ENCODE measurements at regions not wholly inside any gene's neighbourhood (a gene's known extent, or its start where the extent isn't known, plus 50 kb on each side); places are given as distances from the start of the nearest gene placed in this dataset.

DNA sequence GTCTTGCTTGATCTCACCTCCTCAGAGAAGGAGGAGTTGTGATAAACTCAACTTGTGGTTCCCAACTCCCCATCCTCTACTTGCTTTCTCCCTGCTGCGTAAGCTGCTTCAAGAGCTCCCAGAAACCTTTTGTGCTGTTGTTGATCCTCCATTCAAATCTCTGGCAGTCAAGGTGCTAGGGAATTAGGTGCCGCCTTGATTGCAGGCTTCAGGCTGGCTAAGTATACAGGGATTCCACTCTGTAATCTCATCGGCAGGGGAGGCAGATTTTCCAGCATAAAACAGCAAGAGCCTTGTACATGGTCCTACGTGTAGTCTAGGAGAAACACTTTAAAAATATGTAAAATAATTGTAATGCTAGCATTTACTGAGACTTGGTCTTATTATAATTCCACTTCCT, 116.2 kb upstream of the DDX18 start:
- Histone ChIP-seq H3K27me3 (ENCODE audit: insufficient read depth, low read length) (no peaks in the 10 kb centered on the region), H3K9me2 (ENCODE audit: low read depth, low read length) (no peaks in the 10 kb centered on the region), H3K79me2 (ENCODE audit: insufficient read depth, low read length) (no peaks in the 10 kb centered on the region), H3K9ac (ENCODE audit: low read length) (no peak overlapping the region), H3K9me3 (ENCODE audit: low read length) (no peaks in the 10 kb centered on the region), H3K4me2 (ENCODE audit: low read length) (no peak overlapping the region), H3K4me1 (ENCODE audit: insufficient read depth, low read length, severe bottlenecking) (no peaks in the 10 kb centered on the region), H3F3A (ENCODE audit: insufficient read depth, low read length) (no peaks in the 10 kb centered on the region), H3K36me3 (ENCODE audit: insufficient read depth, low read length) (no peaks in the 10 kb centered on the region), H4K20me1 (ENCODE audit: insufficient read depth, low read length) (no peaks in the 10 kb centered on the region), H3K4me3 (ENCODE audit: low read depth, low read length, poor library complexity, severe bottlenecking) (no peak overlapping the region), H3K27ac (ENCODE audit: low read depth, low read length, poor library complexity, severe bottlenecking) (no peak overlapping the region), H2AFZ (ENCODE audit: low read length) (no peak overlapping the region)
- TF ChIP-seq EZH2 (IDR thresholded peaks at IDR 0.05; ENCODE audit: borderline replicate concordance, low read length) = no peak
- TF ChIP-seq, protein P1, sequence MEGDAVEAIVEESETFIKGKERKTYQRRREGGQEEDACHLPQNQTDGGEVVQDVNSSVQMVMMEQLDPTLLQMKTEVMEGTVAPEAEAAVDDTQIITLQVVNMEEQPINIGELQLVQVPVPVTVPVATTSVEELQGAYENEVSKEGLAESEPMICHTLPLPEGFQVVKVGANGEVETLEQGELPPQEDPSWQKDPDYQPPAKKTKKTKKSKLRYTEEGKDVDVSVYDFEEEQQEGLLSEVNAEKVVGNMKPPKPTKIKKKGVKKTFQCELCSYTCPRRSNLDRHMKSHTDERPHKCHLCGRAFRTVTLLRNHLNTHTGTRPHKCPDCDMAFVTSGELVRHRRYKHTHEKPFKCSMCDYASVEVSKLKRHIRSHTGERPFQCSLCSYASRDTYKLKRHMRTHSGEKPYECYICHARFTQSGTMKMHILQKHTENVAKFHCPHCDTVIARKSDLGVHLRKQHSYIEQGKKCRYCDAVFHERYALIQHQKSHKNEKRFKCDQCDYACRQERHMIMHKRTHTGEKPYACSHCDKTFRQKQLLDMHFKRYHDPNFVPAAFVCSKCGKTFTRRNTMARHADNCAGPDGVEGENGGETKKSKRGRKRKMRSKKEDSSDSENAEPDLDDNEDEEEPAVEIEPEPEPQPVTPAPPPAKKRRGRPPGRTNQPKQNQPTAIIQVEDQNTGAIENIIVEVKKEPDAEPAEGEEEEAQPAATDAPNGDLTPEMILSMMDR (IDR thresholded peaks at IDR 0.05; ENCODE audit: low read length) = no peak

DNA sequence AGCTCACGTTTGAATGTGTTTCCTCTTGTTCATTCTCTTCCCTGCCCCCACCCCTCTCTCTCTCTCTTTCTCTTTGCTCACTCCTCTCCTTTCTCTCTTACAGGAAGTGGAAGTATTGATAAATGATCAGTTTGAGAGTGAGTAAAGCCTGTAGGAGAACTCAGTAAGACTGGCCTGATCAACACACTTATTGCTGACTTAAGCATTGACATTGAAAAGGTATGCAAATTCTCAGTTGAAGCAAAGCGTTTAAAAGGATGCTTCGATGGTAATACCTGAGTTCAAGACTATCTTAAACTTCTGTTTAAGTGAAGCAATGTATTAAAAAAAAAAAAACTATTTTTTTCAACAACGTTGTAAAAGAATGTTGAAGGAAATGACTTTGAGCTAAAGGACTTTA, 115.7 kb upstream of the DDX18 start:
- Histone ChIP-seq H3K4me2 (ENCODE audit: low read length) (no peak overlapping the region), H3K9me3 (ENCODE audit: low read length) (no peaks in the 10 kb centered on the region), H3K4me1 (ENCODE audit: insufficient read depth, low read length, severe bottlenecking) (no peaks in the 10 kb centered on the region), H3K9me2 (ENCODE audit: low read depth, low read length) (no peaks in the 10 kb centered on the region), H3K79me2 (ENCODE audit: insufficient read depth, low read length) (no peaks in the 10 kb centered on the region), H3K27me3 (ENCODE audit: insufficient read depth, low read length) (no peaks in the 10 kb centered on the region), H3K9ac (ENCODE audit: low read length) (no peak overlapping the region), H3K4me3 (ENCODE audit: low read depth, low read length, poor library complexity, severe bottlenecking) (no peak overlapping the region), H3K27ac (ENCODE audit: low read depth, low read length, poor library complexity, severe bottlenecking) (no peak overlapping the region), H4K20me1 (ENCODE audit: insufficient read depth, low read length) (no peaks in the 10 kb centered on the region), H3K36me3 (ENCODE audit: insufficient read depth, low read length) (no peaks in the 10 kb centered on the region), H2AFZ (ENCODE audit: low read length) (no peak overlapping the region), H3F3A (ENCODE audit: insufficient read depth, low read length) (no peaks in the 10 kb centered on the region)
- TF ChIP-seq, protein P1 (IDR thresholded peaks at IDR 0.05; ENCODE audit: low read length) = no peak
- no peak for TF ChIP-seq EZH2 (IDR thresholded peaks at IDR 0.05; ENCODE audit: borderline replicate concordance, low read length)

DNA sequence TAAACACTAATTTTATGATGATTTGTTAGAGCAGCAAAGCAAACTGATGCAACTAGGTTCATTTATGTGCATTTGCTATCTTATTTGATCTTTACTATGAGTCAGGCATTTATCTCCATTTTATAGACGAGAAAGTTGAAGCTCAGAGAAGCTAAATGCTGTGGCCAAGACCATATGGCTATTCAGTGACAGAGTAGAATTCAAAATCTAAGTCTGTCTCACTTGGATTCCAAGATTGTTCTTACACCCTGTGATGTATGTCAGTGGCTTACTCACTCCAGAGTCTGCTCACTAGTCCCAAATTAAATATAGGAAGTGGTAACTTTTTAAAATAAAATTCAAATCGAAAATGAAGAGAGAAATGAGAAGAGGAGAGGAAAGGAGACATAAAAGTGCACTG, 114.0 kb upstream of the DDX18 start:
- TF ChIP-seq EZH2 (IDR thresholded peaks at IDR 0.05; ENCODE audit: borderline replicate concordance, low read length) = no peak
- TF ChIP-seq, protein P1 (IDR thresholded peaks at IDR 0.05; ENCODE audit: low read length) = no peak
- Histone ChIP-seq H3K4me2 (ENCODE audit: low read length) (no peak overlapping the region), H3K9me2 (ENCODE audit: low read depth, low read length) (no peaks in the 10 kb centered on the region), H3K27me3 (ENCODE audit: insufficient read depth, low read length) (no peaks in the 10 kb centered on the region; the same call in 1 of the 2 replicates), H2AFZ (ENCODE audit: low read length) (no peak overlapping the region), H3F3A (ENCODE audit: insufficient read depth, low read length) (no peaks in the 10 kb centered on the region), H4K20me1 (ENCODE audit: insufficient read depth, low read length) (no peaks in the 10 kb centered on the region), H3K36me3 (ENCODE audit: insufficient read depth, low read length) (no peaks in the 10 kb centered on the region), H3K9me3 (ENCODE audit: low read length) (no peaks in the 10 kb centered on the region), H3K4me3 (ENCODE audit: low read depth, low read length, poor library complexity, severe bottlenecking) (no peak overlapping the region), H3K9ac (ENCODE audit: low read length) (no peak overlapping the region), H3K27ac (ENCODE audit: low read depth, low read length, poor library complexity, severe bottlenecking) (no peak overlapping the region), H3K79me2 (ENCODE audit: insufficient read depth, low read length) (no peaks in the 10 kb centered on the region), H3K4me1 (ENCODE audit: insufficient read depth, low read length, severe bottlenecking) (no peaks in the 10 kb centered on the region)
